GM12874 (cell line): ENCODE measurements at regions not wholly inside any gene's neighbourhood (a gene's known extent, or its start where the extent isn't known, plus 50 kb on each side); places are given as distances from the start of the nearest gene placed in this dataset.

Source experiments
- CTCF ChIP-seq: IDR thresholded peaks from 2 replicates; pipeline ENCODE4 v1.5.1; 2011; ENCODE audit warnings: low read depth, mild to moderate bottlenecking, control low read depth, low read length, moderate library complexity; ENCODE audit not compliant: insufficient read depth

- no peak for TF ChIP-seq CTCF
Observed at GRCh38 chr5:108560166-108560565, 178.3 kb upstream of the FBXL17 start.

- TF ChIP-seq CTCF, result no peak
Observed at GRCh38 chr5:108557686-108558085, 175.8 kb upstream of the FBXL17 start.

GRCh38 chr5:108556441-108557145 lies 174.7 kb upstream of the FBXL17 start:
- TF ChIP-seq CTCF, result no peak

- TF ChIP-seq CTCF, result no peak
Observed at GRCh38 chr5:108548684-108549596, 167.0 kb upstream of the FBXL17 start.

GRCh38 chr5:108546939-108547338 lies 165.0 kb upstream of the FBXL17 start:
- TF ChIP-seq CTCF, result no peak

- TF ChIP-seq CTCF, result no peak
Observed at GRCh38 chr5:108545301-108545700, 163.4 kb upstream of the FBXL17 start.

- TF ChIP-seq CTCF, result no peak
Observed at GRCh38 chr5:108543486-108543885, 161.6 kb upstream of the FBXL17 start.
